A673 (cell line): ENCODE measurements at regions not wholly inside any gene's neighbourhood (a gene's known extent, or its start where the extent isn't known, plus 50 kb on each side); places are given as distances from the start of the nearest gene placed in this dataset.

Source experiments
- BruUV-seq: library from RNA; stranded (reverse); fragments of 400-500 nt; replicated peaks from 2 replicates; lab custom pipeline; 2021; lab: Mats Ljungman, UMichigan
- CTCF ChIA-PET: fragments of 300-600 bp; sonication (Branson Sonifier 250); formaldehyde crosslinking; loops from one replicate; lab custom pipeline; 2022; ENCODE audit warnings: antibody characterized with exemption; lab: Charles Lee
- POLR2A ChIA-PET: fragments of 300-600 bp; sonication (Branson Sonifier 250); formaldehyde crosslinking; loops from one replicate; lab custom pipeline; 2022; ENCODE audit warnings: antibody characterized with exemption; ENCODE audit not compliant: low non-redundant PET; lab: Charles Lee
- DNase-seq: peaks from one replicate; pipeline ENCODE4 v3.0.0-alpha.2; 2015; ENCODE audit warnings: low spot score
- H3K27ac ChIP-seq: fragments of 200-600 bp; sonication (generic); 2 replicates; pipeline ENCODE4 v1.5.1; 2016; ENCODE audit warnings: mixed run types, low read depth, mild to moderate bottlenecking, mixed read lengths, antibody characterized with exemption, low read length; ENCODE audit not compliant: poor library complexity, severe bottlenecking
- H3K27me3 ChIP-seq: fragments of 200-600 bp; sonication (generic); replicated peaks from 2 replicates; pipeline ENCODE4 v1.6.1; 2017; ENCODE audit warnings: mixed run types, low read depth, mild to moderate bottlenecking, mixed read lengths, antibody characterized with exemption, low read length; ENCODE audit not compliant: insufficient read depth, poor library complexity
- H3K36me3 ChIP-seq: fragments of 200-600 bp; sonication (generic); 2 replicates; pipeline ENCODE4 v1.6.1; 2016; ENCODE audit warnings: mixed run types, mild to moderate bottlenecking, mixed read lengths, antibody characterized with exemption, low read length; ENCODE audit not compliant: insufficient read depth, poor library complexity, severe bottlenecking
- H3K4me1 ChIP-seq: fragments of 200-600 bp; sonication (generic); 2 replicates; pipeline ENCODE4 v1.6.1; 2017; ENCODE audit warnings: mixed run types, mild to moderate bottlenecking, mixed read lengths, antibody characterized with exemption, low read length; ENCODE audit not compliant: insufficient read depth, poor library complexity, severe bottlenecking
- H3K4me3 ChIP-seq: fragments of 200-600 bp; sonication (generic); 2 replicates; pipeline ENCODE4 v1.5.1; 2016; ENCODE audit warnings: low read depth, mixed run types, mild to moderate bottlenecking, mixed read lengths, low read length; ENCODE audit not compliant: poor library complexity, severe bottlenecking
- H3K9me3 ChIP-seq: fragments of 200-600 bp; sonication (generic); 2 replicates; pipeline ENCODE4 v1.6.1; 2016; ENCODE audit warnings: mixed run types, low read depth, mild to moderate bottlenecking, mixed read lengths, antibody characterized with exemption, low read length; ENCODE audit not compliant: poor library complexity, severe bottlenecking
- EZH2 ChIP-seq: fragments of 200-600 bp; sonication (generic); IDR thresholded peaks from 2 replicates; pipeline ENCODE4 v1.6.1; 2017; ENCODE audit warnings: borderline replicate concordance, low read depth, mild to moderate bottlenecking, mixed read lengths, antibody characterized with exemption, low read length; ENCODE audit not compliant: poor library complexity, severe bottlenecking
- intact Hi-C: fragments of 100-400 bp; cut with micrococcal nuclease; formaldehyde crosslinking; loops from one replicate; pipeline ENCODE4 v1.10.0; 2022; ENCODE audit not compliant: unreplicated experiment
- TF ChIP-seq, protein P1 (sequence below): fragments of 300-800, 200-600 bp; sonication (generic); conservative IDR thresholded peaks from 2 replicates; pipeline ENCODE4 v1.5.1; 2017; ENCODE audit warnings: low read depth, mild to moderate bottlenecking, antibody characterized with exemption, low read length, moderate library complexity, mixed read lengths

DNA sequence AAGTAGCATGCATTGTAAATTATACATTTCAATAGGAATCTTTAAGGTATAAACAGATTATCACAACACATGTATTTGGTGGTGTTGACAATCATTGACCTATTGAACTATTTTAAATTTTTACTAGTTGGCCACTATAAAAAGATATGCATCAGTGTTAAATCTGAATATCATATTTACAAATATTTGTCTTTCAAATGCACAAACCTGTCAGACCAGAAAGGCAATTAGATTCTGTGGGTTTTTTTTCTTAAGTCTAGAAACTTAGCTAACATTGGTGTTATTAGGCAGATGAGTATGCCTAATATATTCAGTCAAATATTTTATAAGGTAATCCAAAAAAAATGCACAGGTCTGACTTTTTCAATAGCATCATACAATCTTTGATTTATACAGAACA, 241.4 kb upstream of the DGKB start:
- no peaks in the 10 kb centered on the region for H3K9me3 ChIP-seq
- no peaks in the 10 kb centered on the region for H3K27me3 ChIP-seq
- H3K4me3 ChIP-seq: no peak overlapping the region
- no peak for TF ChIP-seq EZH2
- TF ChIP-seq, protein P1, sequence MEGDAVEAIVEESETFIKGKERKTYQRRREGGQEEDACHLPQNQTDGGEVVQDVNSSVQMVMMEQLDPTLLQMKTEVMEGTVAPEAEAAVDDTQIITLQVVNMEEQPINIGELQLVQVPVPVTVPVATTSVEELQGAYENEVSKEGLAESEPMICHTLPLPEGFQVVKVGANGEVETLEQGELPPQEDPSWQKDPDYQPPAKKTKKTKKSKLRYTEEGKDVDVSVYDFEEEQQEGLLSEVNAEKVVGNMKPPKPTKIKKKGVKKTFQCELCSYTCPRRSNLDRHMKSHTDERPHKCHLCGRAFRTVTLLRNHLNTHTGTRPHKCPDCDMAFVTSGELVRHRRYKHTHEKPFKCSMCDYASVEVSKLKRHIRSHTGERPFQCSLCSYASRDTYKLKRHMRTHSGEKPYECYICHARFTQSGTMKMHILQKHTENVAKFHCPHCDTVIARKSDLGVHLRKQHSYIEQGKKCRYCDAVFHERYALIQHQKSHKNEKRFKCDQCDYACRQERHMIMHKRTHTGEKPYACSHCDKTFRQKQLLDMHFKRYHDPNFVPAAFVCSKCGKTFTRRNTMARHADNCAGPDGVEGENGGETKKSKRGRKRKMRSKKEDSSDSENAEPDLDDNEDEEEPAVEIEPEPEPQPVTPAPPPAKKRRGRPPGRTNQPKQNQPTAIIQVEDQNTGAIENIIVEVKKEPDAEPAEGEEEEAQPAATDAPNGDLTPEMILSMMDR: no peak
- intact Hi-C loops: no loop called here
- ChIA-PET CTCF (no interaction called here), POLR2A (no interaction called here)
- no peaks in the 10 kb centered on the region for H3K36me3 ChIP-seq
- no peak for DNase-seq
- BruUV-seq: no TSS peak
- H3K27ac ChIP-seq: no peak overlapping the region
- H3K4me1 ChIP-seq: no peaks in the 10 kb centered on the region

DNA sequence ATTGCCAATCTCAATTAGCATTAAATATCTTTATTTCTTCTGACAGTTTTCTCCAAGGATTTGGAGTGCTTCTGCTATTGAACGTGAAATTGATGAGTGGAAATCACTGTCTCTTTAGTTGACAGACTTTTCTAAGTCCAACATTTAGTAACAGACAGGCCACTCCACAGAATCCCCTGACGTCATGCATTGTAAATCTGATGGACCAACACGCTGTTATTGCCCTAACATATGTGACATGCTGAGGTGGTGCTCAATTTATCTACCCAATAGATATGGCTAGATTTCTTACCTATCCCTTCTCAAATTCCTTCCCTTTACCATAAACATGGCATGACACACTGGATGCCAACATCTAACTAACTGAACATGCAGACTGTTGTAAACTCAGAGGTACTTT, 240.6 kb upstream of the DGKB start:
- TF ChIP-seq, protein P1: no peak
- TF ChIP-seq EZH2: no peak
- no peaks in the 10 kb centered on the region for H3K4me1 ChIP-seq
- BruUV-seq: no TSS peak
- no peaks in the 10 kb centered on the region for H3K9me3 ChIP-seq
- H3K27ac ChIP-seq: no peak overlapping the region
- ChIA-PET POLR2A (no interaction called here), CTCF (no interaction called here)
- DNase-seq: no peak
- no peaks in the 10 kb centered on the region for H3K27me3 ChIP-seq
- intact Hi-C loops: no loop called here
- no peak overlapping the region for H3K4me3 ChIP-seq
- H3K36me3 ChIP-seq: no peaks in the 10 kb centered on the region

DNA sequence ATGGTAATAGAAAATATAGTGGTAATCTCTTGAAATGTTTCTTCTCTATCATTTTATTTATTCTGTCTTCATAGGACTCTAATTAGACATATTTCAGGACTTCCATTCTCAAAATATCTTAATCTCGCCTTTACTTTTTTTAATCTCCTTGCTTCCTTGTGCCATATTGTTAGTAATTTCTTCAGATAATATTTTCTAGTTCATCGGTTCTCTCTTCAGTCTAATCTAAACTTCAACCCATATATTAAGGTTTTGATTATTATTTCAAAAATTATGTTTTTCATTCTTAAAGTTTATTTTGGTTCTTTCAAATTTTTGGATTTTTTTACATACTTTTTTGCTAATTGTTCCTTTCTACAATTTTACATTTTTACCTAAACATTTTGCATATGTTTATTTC, 237.9 kb upstream of the DGKB start:
- DNase-seq: no peak
- no peak for TF ChIP-seq EZH2
- TF ChIP-seq, protein P1: no peak
- H3K27ac ChIP-seq: no peak overlapping the region
- ChIA-PET CTCF (no interaction called here), POLR2A (no interaction called here)
- no TSS peak for BruUV-seq
- no peaks in the 10 kb centered on the region for H3K4me1 ChIP-seq
- intact Hi-C loops: no loop called here
- H3K27me3 ChIP-seq: no peaks in the 10 kb centered on the region
- no peak overlapping the region for H3K4me3 ChIP-seq
- H3K9me3 ChIP-seq: no peaks in the 10 kb centered on the region
- no peaks in the 10 kb centered on the region for H3K36me3 ChIP-seq
